Mesenchymal stem cell (in vitro differentiated cells and primary cell): ENCODE measurements at regions not wholly inside any gene's neighbourhood (a gene's known extent, or its start where the extent isn't known, plus 50 kb on each side); places are given as distances from the start of the nearest gene placed in this dataset.

Experiments used
- DNase-seq: peaks from one replicate; pipeline ENCODE4 v3.0.0-alpha.2; 2013
- H2AFZ ChIP-seq: one replicate; pipeline ENCODE4 v1.6.1; 2013; ENCODE audit warnings: low read depth, mild to moderate bottlenecking, control low read depth, inconsistent platforms, low read length, moderate library complexity
- H2AK5ac ChIP-seq: 2 replicates; pipeline ENCODE4 v1.6.1; 2013; ENCODE audit warnings: low read length, moderate library complexity, mild to moderate bottlenecking, inconsistent platforms; ENCODE audit not compliant: severe bottlenecking
- H2BK120ac ChIP-seq: one replicate; pipeline ENCODE4 v1.6.1; 2013; ENCODE audit warnings: low read depth, mild to moderate bottlenecking, inconsistent platforms, low read length, moderate library complexity
- H2BK12ac ChIP-seq, 2 experiments: one replicate each; pipeline ENCODE4 v1.6.1; 2013; ENCODE audit warnings: inconsistent platforms in 2 of 2, low read length in 2 of 2, mild to moderate bottlenecking in 2 of 2, moderate library complexity in 2 of 2, control low read depth in 1 of 2
- H2BK15ac ChIP-seq: one replicate; pipeline ENCODE4 v1.6.1; 2013; ENCODE audit warnings: mild to moderate bottlenecking, low read depth, inconsistent platforms; ENCODE audit not compliant: poor library complexity, severe bottlenecking
- H2BK5ac ChIP-seq: 2 replicates; pipeline ENCODE4 v1.6.1; 2013; ENCODE audit warnings: low read depth, mild to moderate bottlenecking, low read length, control low read depth, inconsistent platforms; ENCODE audit not compliant: poor library complexity, severe bottlenecking
- H3K14ac ChIP-seq, 2 experiments: one replicate each; pipeline ENCODE4 v1.6.1; 2013; ENCODE audit warnings: inconsistent platforms in 2 of 2, low read length in 2 of 2, control low read depth in 1 of 2, mild to moderate bottlenecking in 1 of 2, moderate library complexity in 1 of 2
- H3K18ac ChIP-seq, 2 experiments: one replicate each; pipeline ENCODE4 v1.6.1; 2013; ENCODE audit warnings: inconsistent platforms in 2 of 2, low read length in 2 of 2, control low read depth in 1 of 2, low read depth in 1 of 2, mild to moderate bottlenecking in 1 of 2
- H3K23ac ChIP-seq, 2 experiments: one replicate each; pipeline ENCODE4 v1.6.1; 2013; ENCODE audit warnings: inconsistent platforms in 2 of 2, low read length in 2 of 2, mild to moderate bottlenecking in 2 of 2, moderate library complexity in 2 of 2, control low read depth in 1 of 2
- H3K27ac ChIP-seq: 2 replicates; pipeline ENCODE4 v1.5.1; 2013; ENCODE audit warnings: mild to moderate bottlenecking, moderate library complexity, low read length, control low read depth, inconsistent platforms; ENCODE audit not compliant: poor library complexity, severe bottlenecking
- H3K27me3 ChIP-seq, 2 experiments: 2 replicates each; pipeline versions ENCODE4 v1.6.1 to v1.7.0; 2013; ENCODE audit warnings: low read length in 2 of 2, mild to moderate bottlenecking in 2 of 2, moderate library complexity in 2 of 2, control low read depth in 1 of 2, inconsistent platforms in 1 of 2; ENCODE audit not compliant: control insufficient read depth in 1 of 2, insufficient read depth in 1 of 2
- H3K36me3 ChIP-seq, 2 experiments: 2 replicates each; pipeline versions ENCODE4 v1.6.1 to v1.7.0; 2013; ENCODE audit warnings: low read length in 2 of 2, control low read depth in 1 of 2, inconsistent platforms in 1 of 2, low read depth in 1 of 2, mild to moderate bottlenecking in 1 of 2; ENCODE audit not compliant: insufficient read depth in 2 of 2, control insufficient read depth in 1 of 2
- H3K4ac ChIP-seq, 2 experiments: one replicate each; pipeline ENCODE4 v1.6.1; 2013; ENCODE audit warnings: inconsistent platforms in 2 of 2, low read length in 2 of 2, mild to moderate bottlenecking in 2 of 2, moderate library complexity in 2 of 2, control low read depth in 1 of 2, low read depth in 1 of 2
- H3K4me1 ChIP-seq: 2 replicates; pipeline ENCODE4 v1.6.1; 2013; ENCODE audit warnings: low read depth, low read length, control low read depth; ENCODE audit not compliant: control insufficient read depth, insufficient read depth
- H3K4me2 ChIP-seq: 2 replicates; pipeline ENCODE4 v1.6.1; 2013; ENCODE audit warnings: low read length, mild to moderate bottlenecking, inconsistent platforms; ENCODE audit not compliant: poor library complexity, severe bottlenecking
- H3K4me3 ChIP-seq, 2 experiments: 2 replicates each; pipeline versions ENCODE4 v1.5.1 to v1.7.0; 2013; ENCODE audit warnings: low read length in 2 of 2, mild to moderate bottlenecking in 2 of 2, control low read depth in 1 of 2, low read depth in 1 of 2; ENCODE audit not compliant: insufficient read depth in 1 of 2
- H3K79me1 ChIP-seq: replicated peaks from 2 replicates; pipeline ENCODE4 v1.6.1; 2013; ENCODE audit warnings: mild to moderate bottlenecking, control low read depth, low read length, inconsistent platforms; ENCODE audit not compliant: poor library complexity, severe bottlenecking
- H3K9ac ChIP-seq: 2 replicates; pipeline ENCODE4 v1.7.0; 2013; ENCODE audit warnings: mild to moderate bottlenecking, low read length, moderate library complexity
- H3K9me3 ChIP-seq: 2 replicates; pipeline ENCODE4 v1.7.0; 2013; ENCODE audit warnings: mild to moderate bottlenecking, low read length; ENCODE audit not compliant: control insufficient read depth
- H4K8ac ChIP-seq: one replicate; pipeline ENCODE4 v1.6.1; 2013; ENCODE audit warnings: inconsistent platforms, mild to moderate bottlenecking, low read length, moderate library complexity
- H4K91ac ChIP-seq: one replicate; pipeline ENCODE4 v1.6.1; 2013; ENCODE audit warnings: mild to moderate bottlenecking, low read length, inconsistent platforms
- WGBS: methylation state at CpG from one replicate; pipeline ENCODE4 v1.1.7; 2013; ENCODE audit warnings: mixed read lengths; 5-methylcytosine and 5-hydroxymethylcytosine counted together

DNA sequence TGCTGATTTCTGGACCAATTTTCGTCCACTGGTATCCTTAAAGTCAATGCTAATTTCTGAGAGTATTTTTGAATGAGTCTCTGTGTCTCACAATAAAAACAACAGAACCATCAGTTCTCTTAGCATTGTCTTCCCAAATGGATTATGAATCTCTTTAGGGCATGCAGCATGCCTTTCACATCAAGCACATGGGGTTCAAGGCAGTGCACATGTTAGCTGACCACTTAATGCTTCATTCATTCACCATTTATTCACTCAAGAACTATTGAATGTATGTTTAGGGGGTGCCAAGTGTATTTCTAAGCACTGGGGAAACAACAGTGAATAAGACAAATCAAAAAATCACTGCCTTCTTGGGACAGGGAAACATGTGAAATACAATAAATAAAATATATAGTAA lies 126.7 kb upstream of the SLC44A3 start:
- Histone ChIP-seq H3K9me3 (no peaks in the 10 kb centered on the region), H4K91ac (no peak overlapping the region), H2AFZ (no peak overlapping the region), H3K79me1 (no peaks in the 10 kb centered on the region), H3K14ac (no peak overlapping the region), H3K23ac (no peak overlapping the region), H2BK5ac (no peak overlapping the region), H3K36me3 (no peaks in the 10 kb centered on the region), H3K4ac (no peak overlapping the region), H3K4me3 (no peak overlapping the region), H3K9ac (no peak overlapping the region), H2BK15ac (no peak overlapping the region), H2AK5ac (no peak overlapping the region), H2BK120ac (no peak overlapping the region), H4K8ac (no peak overlapping the region), H3K27me3 (no peaks in the 10 kb centered on the region), H3K4me2 (no peak overlapping the region), H3K18ac (no peak overlapping the region), H3K27ac (no peak overlapping the region), H2BK12ac (no peak overlapping the region), H3K4me1 (peaks cover 2% of the 10 kb centered on the region)
- DNase-seq = no peak
- WGBS = 100% methylated on average over 1 of the region's 1 CpG

DNA sequence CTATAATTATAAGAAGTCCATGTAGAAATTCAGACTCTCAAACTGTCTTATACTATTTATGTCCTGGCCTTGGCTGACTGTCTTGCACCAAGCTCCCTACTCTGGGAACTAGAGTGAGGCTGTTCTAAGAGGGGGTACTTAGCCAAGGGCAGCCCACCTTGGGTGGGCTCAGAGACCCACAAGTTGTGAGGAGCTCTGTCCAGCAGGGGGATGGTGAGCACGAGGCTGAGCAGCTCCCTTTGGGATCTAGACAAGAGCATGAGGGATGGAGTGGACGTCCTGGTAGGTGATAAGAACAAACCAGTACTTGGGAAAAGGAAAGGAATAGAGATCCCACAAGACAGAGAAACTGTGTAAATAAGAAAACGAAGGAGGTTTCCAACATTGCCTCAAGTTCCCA lies 127.1 kb upstream of the SLC44A3 start:
- H3K18ac ChIP-seq = no peak overlapping the region
- H3K4me1 ChIP-seq = peaks cover 2% of the 10 kb centered on the region
- H2BK5ac ChIP-seq = no peak overlapping the region
- H3K27me3 ChIP-seq = no peaks in the 10 kb centered on the region
- no peaks in the 10 kb centered on the region for H3K36me3 ChIP-seq
- H2BK120ac ChIP-seq = no peak overlapping the region
- no peak overlapping the region for H3K9ac ChIP-seq
- DNase-seq = no peak
- no peak overlapping the region for H3K4me2 ChIP-seq
- H2BK12ac ChIP-seq = no peak overlapping the region
- no peak overlapping the region for H4K8ac ChIP-seq
- no peak overlapping the region for H2AK5ac ChIP-seq
- no peak overlapping the region for H3K27ac ChIP-seq
- H3K9me3 ChIP-seq = no peaks in the 10 kb centered on the region
- no peak overlapping the region for H2AFZ ChIP-seq
- H2BK15ac ChIP-seq = no peak overlapping the region
- no peaks in the 10 kb centered on the region for H3K79me1 ChIP-seq
- no peak overlapping the region for H3K23ac ChIP-seq
- no peak overlapping the region for H3K4ac ChIP-seq
- 82% methylated on average over 3 of the region's 3 CpGs for WGBS
- H3K14ac ChIP-seq = no peak overlapping the region
- no peak overlapping the region for H3K4me3 ChIP-seq
- no peak overlapping the region for H4K91ac ChIP-seq

DNA sequence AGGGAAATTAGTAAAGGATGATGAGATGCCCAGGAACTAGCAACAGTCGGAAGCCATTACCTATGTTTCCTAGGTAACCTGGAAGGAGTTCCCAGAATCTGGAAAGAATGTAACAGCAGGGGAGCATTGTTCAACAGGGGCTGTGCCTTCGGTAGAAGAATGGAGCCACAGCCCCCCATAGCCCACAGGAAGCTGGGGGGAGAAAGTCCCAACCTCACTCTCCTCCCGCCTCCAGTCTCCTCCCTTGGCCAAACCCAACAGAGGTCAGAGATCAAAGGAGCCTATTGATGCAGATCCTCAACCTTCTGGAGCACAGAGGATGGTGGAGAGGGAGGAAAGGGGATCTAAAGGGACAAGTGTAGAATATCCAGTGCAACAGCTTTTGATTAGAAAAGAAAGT lies 131.5 kb upstream of the SLC44A3 start:
- Histone ChIP-seq H4K8ac (no peak overlapping the region), H3K27ac (no peak overlapping the region), H2AK5ac (no peak overlapping the region), H3K9me3 (no peaks in the 10 kb centered on the region), H3K4me2 (no peak overlapping the region), H3K9ac (no peak overlapping the region), H3K27me3 (no peaks in the 10 kb centered on the region), H3K36me3 (peaks cover 0 to 2% of the 10 kb centered on the region in 2 experiments), H3K79me1 (no peaks in the 10 kb centered on the region), H2BK15ac (no peak overlapping the region), H2BK12ac (peak overlapping the region in 1 of 2 experiments; percentile 49), H2BK120ac (no peak overlapping the region), H3K4ac (no peak overlapping the region), H3K4me1 (no peaks in the 10 kb centered on the region), H3K14ac (no peak overlapping the region), H4K91ac (no peak overlapping the region), H2AFZ (no peak overlapping the region), H2BK5ac (no peak overlapping the region), H3K4me3 (no peak overlapping the region), H3K18ac (no peak overlapping the region), H3K23ac (no peak overlapping the region)
- WGBS = 63% methylated on average over 2 of the region's 3 CpGs
- DNase-seq = no peak

DNA sequence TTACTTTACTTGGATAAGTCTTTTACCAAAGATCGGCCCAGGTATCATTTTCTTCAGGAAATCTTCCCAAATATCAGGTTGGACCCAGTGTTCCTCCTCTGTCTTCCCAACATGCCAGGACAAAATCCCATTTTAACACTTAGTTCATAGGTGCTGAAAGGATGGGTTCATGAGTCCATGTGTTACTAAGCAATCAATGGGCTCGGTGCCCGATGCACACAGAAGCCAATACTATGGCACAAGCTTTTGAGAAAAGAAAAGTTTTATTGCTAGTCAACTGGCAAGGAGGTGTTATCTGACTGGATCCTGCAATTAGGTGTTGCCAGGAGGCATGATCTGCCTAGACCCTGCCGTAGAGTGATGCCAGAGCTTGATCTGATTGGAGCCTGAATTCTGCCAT lies 133.3 kb upstream of the SLC44A3 start:
- H3K14ac ChIP-seq = no peak overlapping the region
- no peaks in the 10 kb centered on the region for H3K9me3 ChIP-seq
- H2AK5ac ChIP-seq = no peak overlapping the region
- H2BK15ac ChIP-seq = no peak overlapping the region
- H2BK12ac ChIP-seq = no peak overlapping the region
- no peak for DNase-seq
- H3K27ac ChIP-seq = no peak overlapping the region
- H3K4ac ChIP-seq = no peak overlapping the region
- no peak overlapping the region for H2BK5ac ChIP-seq
- no peak overlapping the region for H3K18ac ChIP-seq
- no peak overlapping the region for H3K4me3 ChIP-seq
- H3K79me1 ChIP-seq = no peaks in the 10 kb centered on the region
- H3K36me3 ChIP-seq = peaks cover 0 to 2% of the 10 kb centered on the region in 2 experiments
- WGBS = 97% methylated on average over 4 of the region's 4 CpGs
- H3K4me2 ChIP-seq = no peak overlapping the region
- H3K9ac ChIP-seq = no peak overlapping the region
- no peak overlapping the region for H4K8ac ChIP-seq
- H3K27me3 ChIP-seq = no peaks in the 10 kb centered on the region
- H2BK120ac ChIP-seq = no peak overlapping the region
- H2AFZ ChIP-seq = no peak overlapping the region
- H3K4me1 ChIP-seq = no peaks in the 10 kb centered on the region
- no peak overlapping the region for H4K91ac ChIP-seq
- H3K23ac ChIP-seq = no peak overlapping the region
